HG02610 (cell line): ENCODE measurements at regions not wholly inside any gene's neighbourhood (a gene's known extent, or its start where the extent isn't known, plus 50 kb on each side); places are given as distances from the start of the nearest gene placed in this dataset.

Experiments used
- ATAC-seq: cut with Tn5 transposase; IDR thresholded peaks from one replicate; pipeline ENCODE4 v1.9.1; 2021; ENCODE audit warnings: mild to moderate bottlenecking, moderate library complexity; ENCODE audit not compliant: unreplicated experiment

GRCh38 chr6:22394691-22395090 lies 97.9 kb upstream of the PRL start:
- no peak for ATAC-seq

GRCh38 chr6:22399693-22400092 lies 102.9 kb upstream of the PRL start:
- ATAC-seq: no peak

GRCh38 chr6:22401206-22401605 lies 104.4 kb upstream of the PRL start:
- ATAC-seq: no peak

DNA sequence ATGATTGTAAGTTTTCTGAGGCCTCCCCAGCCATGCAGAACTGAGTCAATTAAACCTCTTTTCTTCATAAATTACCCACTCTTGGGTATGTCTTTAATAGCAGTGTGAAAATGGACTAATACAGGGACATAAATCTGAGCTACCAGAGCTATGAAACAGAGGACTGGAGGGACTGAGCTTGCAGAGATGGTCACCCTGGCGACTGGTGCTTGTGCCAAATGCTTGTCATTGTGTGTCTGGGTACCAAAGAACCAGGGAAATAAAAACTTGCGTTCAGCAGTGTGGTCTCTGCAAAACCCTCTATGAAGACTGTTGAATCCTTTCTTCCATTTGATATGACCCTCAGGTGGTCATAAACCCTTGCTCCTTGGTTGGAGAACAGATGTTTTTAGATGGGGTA lies 105.1 kb upstream of the PRL start:
- ATAC-seq: no peak

GRCh38 chr6:22409486-22409885 lies 112.7 kb upstream of the PRL start:
- ATAC-seq: no peak

- ATAC-seq: no peak
Measured at GRCh38 chr6:22411376-22412105, 114.7 kb upstream of the PRL start.

DNA sequence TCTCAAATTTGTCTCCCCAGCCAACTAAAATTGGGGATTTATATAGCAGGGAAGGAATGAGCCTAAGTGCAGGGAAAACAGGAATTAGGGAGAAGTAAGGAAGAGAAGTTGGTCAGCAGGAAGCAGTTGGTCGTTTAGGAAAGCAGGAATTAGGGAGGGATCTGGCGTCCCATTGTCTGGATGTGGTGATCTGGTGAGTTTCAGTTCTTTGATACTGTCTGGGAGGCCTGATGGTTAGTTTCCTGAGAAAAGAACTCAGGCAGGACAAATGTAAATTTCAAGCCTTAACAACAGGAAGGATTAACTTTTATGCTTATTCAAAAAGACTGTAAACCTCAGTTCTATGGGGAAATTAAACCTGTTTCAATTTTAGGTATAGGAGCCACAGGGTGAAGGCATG lies 116.2 kb upstream of the PRL start:
- ATAC-seq: no peak

GRCh38 chr6:22413681-22414311 lies 117.0 kb upstream of the PRL start:
- no peak for ATAC-seq

DNA sequence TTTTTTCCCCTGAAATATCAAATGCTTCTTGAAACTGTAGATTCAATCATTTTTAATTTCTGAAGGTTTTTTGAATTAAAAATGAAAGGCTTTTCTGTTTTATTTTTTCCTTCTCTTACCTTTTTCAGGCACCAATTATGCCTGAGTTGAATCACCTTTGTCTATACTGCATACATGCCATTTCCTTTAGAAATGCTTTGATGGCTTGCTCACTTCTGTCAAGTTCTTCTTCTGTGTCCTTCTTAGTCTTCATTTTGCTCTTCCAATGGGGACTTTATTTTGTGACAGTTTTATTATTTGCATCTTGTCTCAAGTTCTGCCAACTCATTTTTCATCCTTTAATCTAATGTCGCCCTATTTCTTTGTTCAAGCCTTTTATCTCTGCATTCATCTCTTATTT lies 121.9 kb upstream of the PRL start:
- no peak for ATAC-seq

GRCh38 chr6:22421198-22421597 lies 124.4 kb upstream of the PRL start:
- ATAC-seq: no peak

DNA sequence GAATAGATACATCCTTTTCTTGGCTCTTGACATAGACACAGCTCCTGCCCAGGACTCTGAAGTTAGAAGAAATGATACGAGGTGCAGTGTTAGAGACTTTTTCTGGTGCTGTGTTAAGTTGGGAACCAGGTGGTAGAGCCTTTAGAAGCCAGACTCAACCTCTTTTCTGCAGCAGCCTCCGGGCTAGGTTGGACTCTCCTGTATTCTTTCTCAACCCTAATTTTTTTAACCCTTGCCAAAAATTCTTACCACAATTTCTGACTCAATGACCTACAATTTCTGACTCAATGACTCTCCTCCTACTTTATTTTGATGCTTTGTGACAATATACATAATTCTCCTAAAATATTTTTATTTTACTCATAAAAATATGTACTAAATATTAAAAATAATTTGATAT lies 127.4 kb upstream of the PRL start:
- no peak for ATAC-seq

GRCh38 chr6:22432060-22432459 lies 135.2 kb upstream of the PRL start:
- no peak for ATAC-seq

DNA sequence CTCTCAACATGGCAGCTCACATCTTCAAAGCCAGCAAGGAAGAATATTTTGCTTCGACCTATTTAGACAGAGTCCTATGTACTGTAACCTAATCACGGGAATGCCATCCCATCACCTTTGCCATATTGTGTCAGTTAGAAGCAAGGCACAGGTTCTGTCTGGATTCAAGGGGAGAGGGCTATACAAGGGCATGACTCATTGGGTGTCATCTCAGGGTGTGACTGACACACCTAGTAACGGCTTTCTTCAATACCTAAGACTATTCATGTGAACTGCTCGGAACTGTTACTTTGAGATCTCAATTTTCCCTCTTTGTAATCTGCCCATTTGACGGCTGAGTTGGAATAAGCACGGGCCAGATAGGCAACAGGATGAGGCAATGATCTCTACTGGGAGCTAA lies 135.6 kb upstream of the HDGFL1 start:
- no peak for ATAC-seq

GRCh38 chr6:22435151-22435550 lies 134.2 kb upstream of the HDGFL1 start:
- no peak for ATAC-seq

GRCh38 chr6:22436134-22436533 lies 133.2 kb upstream of the HDGFL1 start:
- no peak for ATAC-seq

- ATAC-seq: no peak
Measured at GRCh38 chr6:22437665-22438064, 131.7 kb upstream of the HDGFL1 start.

GRCh38 chr6:22442826-22443225 lies 126.5 kb upstream of the HDGFL1 start:
- ATAC-seq: peak; percentile 64

DNA sequence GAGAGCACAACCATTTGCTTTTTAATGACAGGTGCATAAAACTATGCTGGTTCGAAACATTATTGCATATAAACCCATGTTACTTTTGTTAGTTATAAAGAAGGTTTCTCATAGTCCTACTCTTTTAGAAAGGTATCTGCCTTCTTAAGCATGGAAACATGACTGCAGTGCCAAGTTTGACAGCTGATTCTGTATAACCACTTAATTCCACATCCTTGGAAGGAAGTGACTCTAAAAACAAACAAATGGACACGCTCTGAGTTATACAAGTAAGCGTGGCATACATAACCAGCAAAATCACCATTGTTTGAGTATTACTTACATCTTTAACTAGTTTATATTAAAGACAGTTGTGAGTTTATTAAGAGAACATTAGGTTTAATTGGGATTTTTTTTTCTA lies 125.0 kb upstream of the HDGFL1 start:
- ATAC-seq: no peak

GRCh38 chr6:22445946-22446345 lies 123.4 kb upstream of the HDGFL1 start:
- ATAC-seq: no peak

DNA sequence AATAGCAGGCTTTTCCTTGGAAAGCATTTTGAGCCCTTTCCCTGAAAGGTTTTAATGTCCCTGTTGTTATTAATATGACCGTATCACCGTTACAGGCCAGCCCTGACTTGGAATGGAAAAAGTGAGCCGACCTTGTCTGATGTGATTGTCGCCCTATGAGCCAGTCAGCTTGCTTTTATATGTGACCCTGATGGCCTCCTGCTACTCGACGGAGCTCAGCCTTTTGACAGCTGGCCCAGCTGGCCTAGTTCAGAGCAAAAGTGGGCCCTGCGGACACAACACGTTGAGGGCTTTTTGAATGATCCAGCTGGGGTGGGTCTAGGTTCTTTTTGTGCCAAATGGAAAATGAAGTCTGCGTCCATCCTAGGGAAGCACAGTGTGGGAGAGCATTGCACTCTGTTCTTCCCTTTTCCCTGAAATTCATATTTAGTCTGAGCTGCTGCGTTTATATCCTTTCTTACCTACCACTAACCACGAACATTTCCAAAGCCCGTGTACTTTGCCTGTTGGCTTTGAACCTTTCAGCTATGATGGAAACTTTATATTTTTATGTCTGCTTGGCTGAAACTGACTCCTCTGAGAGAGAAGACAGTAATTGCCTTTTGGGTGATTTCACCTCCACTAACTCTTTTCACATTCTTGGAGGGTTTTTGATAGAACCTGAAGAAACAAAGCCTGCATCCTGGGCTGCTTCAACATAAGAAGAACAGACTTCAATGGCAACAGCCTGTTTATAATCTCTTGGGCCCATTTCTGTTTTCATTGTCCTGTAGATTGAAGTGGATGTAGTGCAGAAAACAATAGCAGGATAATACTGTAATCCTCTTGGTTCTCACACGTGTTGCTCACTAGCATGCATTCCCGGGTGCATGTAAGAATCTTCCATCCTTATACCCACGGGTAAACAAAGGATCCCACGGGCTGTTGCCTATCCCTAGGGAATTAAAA lies 121.8 kb upstream of the HDGFL1 start:
- no peak for ATAC-seq

- no peak for ATAC-seq
Measured at GRCh38 chr6:22448291-22448711, 121.1 kb upstream of the HDGFL1 start.

DNA sequence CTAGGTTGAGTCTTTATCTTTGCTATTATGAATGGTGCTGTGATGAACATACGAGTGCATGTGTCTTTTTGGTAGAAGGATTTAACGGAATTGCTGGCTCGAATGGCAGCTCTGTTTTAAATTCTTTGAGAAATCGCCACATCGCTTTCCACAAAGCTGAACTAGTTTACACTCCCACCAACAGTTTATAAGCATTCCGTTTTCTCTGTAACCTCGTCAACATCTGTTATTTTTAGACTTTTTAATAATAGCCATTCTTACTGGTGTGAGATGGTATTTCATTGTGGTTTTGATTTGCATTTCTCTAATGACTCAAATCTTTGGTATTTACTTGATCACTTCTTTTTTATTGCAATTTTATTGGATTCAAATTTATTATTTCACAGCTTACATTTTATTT lies 117.4 kb upstream of the HDGFL1 start:
- ATAC-seq: no peak
